Forelimb muscle (tissue), 1 donor: ENCODE measurements at regions not wholly inside any gene's neighbourhood (a gene's known extent, or its start where the extent isn't known, plus 50 kb on each side); places are given as distances from the start of the nearest gene placed in this dataset.

Experiments
- DNase-seq: peaks from one replicate; pipeline ENCODE4 v3.0.0-alpha.2; 2013; ENCODE audit warnings: low read depth

GRCh38 chr18:24936691-24937090, 415.3 kb downstream of the ZNF521 start:
- no peak for DNase-seq

GRCh38 chr18:24937639-24938275, 414.2 kb downstream of the ZNF521 start:
- DNase-seq, result no peak

- DNase-seq, result no peak
Measured at GRCh38 chr18:24940416-24940815, 411.6 kb downstream of the ZNF521 start.

GRCh38 chr18:24941174-24941951, 410.6 kb downstream of the ZNF521 start:
- no peak for DNase-seq

GRCh38 chr18:24942144-24942543, 409.8 kb downstream of the ZNF521 start:
- DNase-seq, result no peak

- no peak for DNase-seq
Measured at GRCh38 chr18:24947521-24948305, 404.3 kb downstream of the ZNF521 start.

GRCh38 chr18:24949908-24950307, 402.1 kb downstream of the ZNF521 start:
- DNase-seq, result no peak

- DNase-seq, result no peak
Measured at GRCh38 chr18:24954341-24954740, 397.6 kb downstream of the ZNF521 start.

GRCh38 chr18:24958001-24958400, 394.0 kb downstream of the ZNF521 start:
- no peak for DNase-seq

- DNase-seq, result no peak
Measured at GRCh38 chr18:24959051-24959476, 392.9 kb downstream of the ZNF521 start.

- DNase-seq, result no peak
Measured at GRCh38 chr18:24964216-24964615, 387.8 kb downstream of the ZNF521 start.

GRCh38 chr18:24968238-24968775, 383.7 kb downstream of the ZNF521 start:
- no peak for DNase-seq

- DNase-seq, result no peak
Measured at GRCh38 chr18:24972577-24972976, 379.4 kb downstream of the ZNF521 start.

- no peak for DNase-seq
Measured at GRCh38 chr18:24974431-24974830, 377.5 kb downstream of the ZNF521 start.

GRCh38 chr18:24975496-24976372, 376.2 kb downstream of the ZNF521 start:
- DNase-seq, result no peak

- no peak for DNase-seq
Measured at GRCh38 chr18:24976502-24976901, 375.5 kb downstream of the ZNF521 start.

GRCh38 chr18:24979235-24979634, 372.7 kb downstream of the ZNF521 start:
- no peak for DNase-seq

- no peak for DNase-seq
Measured at GRCh38 chr18:24982831-24983230, 369.1 kb downstream of the ZNF521 start.

GRCh38 chr18:24983566-24984139, 368.3 kb downstream of the ZNF521 start:
- DNase-seq, result no peak

GRCh38 chr18:24985586-24985985, 366.4 kb downstream of the ZNF521 start:
- no peak for DNase-seq
